Naive thymus-derived CD4-positive, alpha-beta T cell (primary cell): ENCODE measurements at regions not wholly inside any gene's neighbourhood (a gene's known extent, or its start where the extent isn't known, plus 50 kb on each side); places are given as distances from the start of the nearest gene placed in this dataset.
"Not testable (repeated sequence)": the region's sequence is repeated elsewhere in the genome, so short reads cannot be mapped to it uniquely, and the experiment has no call there.

Experiments
- ATAC-seq: fragments of 150-1000 bp; cut with Tn5 transposase; 2 replicates; pipeline ENCODE4 v1.10.0; 2021; ENCODE audit warnings: mild to moderate bottlenecking, moderate library complexity
- CTCF ChIA-PET: fragments of 350-600 bp; sonication (Branson Sonifier 250); formaldehyde crosslinking; loops from one replicate; lab custom pipeline; 2021; ENCODE audit warnings: antibody characterized with exemption; lab: Charles Lee
- POLR2A ChIA-PET: fragments of 350-600 bp; sonication (Branson Sonifier 250); formaldehyde crosslinking; loops from one replicate; lab custom pipeline; 2021; ENCODE audit warnings: antibody characterized with exemption, inconsistent platforms; lab: Charles Lee
- DNase-seq, 9 donors: peaks; one replicate each; pipeline versions ENCODE4 v3.0.0 to v3.0.0-alpha.2; 2020 to 2022; ENCODE audit warnings: mixed read lengths in 1 of 9
- H3K27ac ChIP-seq: one replicate; pipeline ENCODE4 v1.7.0; 2013; ENCODE audit warnings: mild to moderate bottlenecking, low read depth, low read length, moderate library complexity
- H3K27me3 ChIP-seq, 2 donors: one replicate each; pipeline ENCODE4 v1.7.0; 2013; ENCODE audit warnings: low read length in 2 of 2, mild to moderate bottlenecking in 2 of 2, moderate library complexity in 2 of 2; ENCODE audit not compliant: control insufficient read depth in 2 of 2, insufficient read depth in 2 of 2
- H3K36me3 ChIP-seq, 3 experiments: 1 replicate in 2 of 3; 2 replicates in 1 of 3; pipeline ENCODE4 v1.7.0; 2013; ENCODE audit warnings: low read length in 3 of 3, mild to moderate bottlenecking in 3 of 3, moderate library complexity in 1 of 3; ENCODE audit not compliant: insufficient read depth in 3 of 3, control insufficient read depth in 2 of 3
- H3K4me1 ChIP-seq, 2 donors: one replicate each; pipeline ENCODE4 v1.7.0; 2013; ENCODE audit warnings: low read length in 2 of 2, mild to moderate bottlenecking in 2 of 2, moderate library complexity in 1 of 2; ENCODE audit not compliant: control insufficient read depth in 2 of 2, insufficient read depth in 2 of 2
- H3K4me3 ChIP-seq: 2 replicates; pipeline ENCODE4 v1.7.0; 2013; ENCODE audit warnings: mild to moderate bottlenecking, low read length
- H3K9me3 ChIP-seq, 3 experiments: 1 replicate in 2 of 3; 2 replicates in 1 of 3; pipeline ENCODE4 v1.7.0; 2013; ENCODE audit warnings: low read length in 3 of 3; ENCODE audit not compliant: control insufficient read depth in 2 of 3
- H3K27ac Mint-ChIP-seq, 9 donors: one replicate each; pipeline ENCODE4 v1.8.0; 2020 to 2022; ENCODE audit warnings: mixed read lengths in 9 of 9, mild to moderate bottlenecking in 8 of 9, moderate library complexity in 5 of 9, inconsistent platforms in 2 of 9
- H3K27me3 Mint-ChIP-seq, 5 donors: one replicate each; pipeline ENCODE4 v1.8.0; 2021 to 2022; ENCODE audit warnings: mixed read lengths in 5 of 5, mild to moderate bottlenecking in 1 of 5
- H3K36me3 Mint-ChIP-seq, 5 donors: one replicate each; pipeline ENCODE4 v1.8.0; 2020 to 2022; ENCODE audit warnings: mixed read lengths in 5 of 5, mild to moderate bottlenecking in 3 of 5, inconsistent platforms in 1 of 5
- H3K4me1 Mint-ChIP-seq, 7 donors: one replicate each; pipeline ENCODE4 v1.8.0; 2020 to 2022; ENCODE audit warnings: mixed read lengths in 7 of 7, mild to moderate bottlenecking in 3 of 7, inconsistent platforms in 1 of 7
- H3K4me3 Mint-ChIP-seq, 10 donors: one replicate each; pipeline ENCODE4 v1.8.0; 2020 to 2022; ENCODE audit warnings: mild to moderate bottlenecking in 10 of 10, mixed read lengths in 10 of 10, moderate library complexity in 6 of 10, inconsistent platforms in 2 of 10
- H3K9me3 Mint-ChIP-seq, 11 donors: one replicate each; pipeline ENCODE4 v1.8.0; 2020 to 2022; ENCODE audit warnings: mixed read lengths in 11 of 11, mild to moderate bottlenecking in 4 of 11, inconsistent platforms in 1 of 11, moderate library complexity in 1 of 11
- intact Hi-C, 2 donors: fragments of 100-400 bp; cut with micrococcal nuclease; formaldehyde crosslinking; loops; one replicate each; pipeline ENCODE4 v1.15.1; 2023

DNA sequence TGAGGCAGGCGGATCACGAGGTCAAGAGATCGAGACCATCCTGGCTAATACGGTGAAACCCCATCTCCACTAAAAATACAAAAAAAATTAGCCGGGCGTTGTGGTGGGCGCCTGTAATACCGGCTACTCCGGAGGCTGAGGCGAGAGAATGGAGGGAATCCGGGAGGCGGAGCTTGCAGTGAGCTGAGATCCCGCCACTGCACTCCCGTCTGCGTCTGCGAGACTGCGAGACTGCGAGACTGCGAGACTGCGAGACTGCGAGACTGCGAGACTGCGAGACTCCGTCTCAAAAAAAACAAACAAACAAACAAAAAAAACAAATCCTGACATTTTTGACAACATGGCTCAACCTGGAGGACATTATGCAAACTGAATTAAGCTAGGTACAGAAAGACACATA, 1606.2 kb downstream of the STIM2 start:
- intact Hi-C loops, H3K36me3 ChIP-seq, POLR2A ChIA-PET, H3K4me1 Mint-ChIP-seq, CTCF ChIA-PET, H3K4me3 ChIP-seq, ATAC-seq, H3K4me3 Mint-ChIP-seq, H3K4me1 ChIP-seq, H3K36me3 Mint-ChIP-seq, H3K9me3 ChIP-seq, H3K27ac ChIP-seq, H3K27me3 Mint-ChIP-seq, H3K27me3 ChIP-seq, DNase-seq, H3K27ac Mint-ChIP-seq: not testable (repeated sequence)
- peaks cover 0 to 11% (median 3%) of the 10 kb centered on the region in 11 donors for H3K9me3 Mint-ChIP-seq

DNA sequence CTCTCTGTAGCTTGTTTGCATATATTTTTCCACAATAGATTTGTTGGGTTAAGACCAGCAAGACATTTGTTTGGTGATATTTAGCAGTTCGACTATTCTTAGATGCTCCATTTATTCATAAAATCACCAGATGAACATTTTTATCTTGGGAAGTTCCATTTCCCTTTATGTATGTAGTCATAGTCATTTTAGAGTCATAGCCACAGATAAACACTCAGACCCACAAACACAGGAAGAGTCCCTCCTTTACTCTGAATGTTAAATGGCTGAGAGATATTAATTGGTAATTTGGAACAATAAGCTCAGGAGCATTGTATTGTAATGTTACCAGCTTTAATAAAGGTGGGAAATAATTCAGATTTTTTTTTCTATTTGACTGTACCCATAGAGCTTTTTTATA, 1608.7 kb downstream of the STIM2 start:
- no peaks in the 10 kb centered on the region for H3K27me3 Mint-ChIP-seq
- Histone ChIP-seq H3K27me3 (no peaks in the 10 kb centered on the region), H3K36me3 (no peaks in the 10 kb centered on the region), H3K4me3 (no peak overlapping the region), H3K9me3 (peaks cover 0 to 1% (median 0%) of the 10 kb centered on the region in 3 experiments), H3K27ac (no peak overlapping the region), H3K4me1 (no peaks in the 10 kb centered on the region)
- H3K4me1 Mint-ChIP-seq, result no peaks in the 10 kb centered on the region
- H3K9me3 Mint-ChIP-seq, result peaks cover 0 to 9% (median 3%) of the 10 kb centered on the region in 11 donors
- DNase-seq, result no peak
- no peaks in the 10 kb centered on the region for H3K36me3 Mint-ChIP-seq
- intact Hi-C loops, result no loop called here
- no peak overlapping the region for H3K27ac Mint-ChIP-seq
- H3K4me3 Mint-ChIP-seq, result no peak overlapping the region
- no peak for ATAC-seq
- CTCF ChIA-PET, result interaction anchor here (0.8 kb wide), 1 partner anchor 15 kb away, joined by 3 read pairs; no protein-coding TSS in a partner anchor
- POLR2A ChIA-PET, result no interaction called here

GRCh38 chr4:28469886-28470285, 1609.2 kb downstream of the STIM2 start:
- DNase-seq (no peak), ATAC-seq (no peak)
- intact Hi-C loops, result no loop called here
- no peak overlapping the region for H3K4me3 ChIP-seq
- no peaks in the 10 kb centered on the region for H3K36me3 Mint-ChIP-seq
- no peaks in the 10 kb centered on the region for H3K27me3 ChIP-seq
- CTCF ChIA-PET, result interaction anchor here (0.8 kb wide), 1 partner anchor 16 kb away, joined by 3 read pairs; no protein-coding TSS in a partner anchor
- POLR2A ChIA-PET, result no interaction called here
- H3K27ac Mint-ChIP-seq, result no peak overlapping the region
- H3K4me3 Mint-ChIP-seq, result no peak overlapping the region
- H3K27ac ChIP-seq, result no peak overlapping the region
- no peaks in the 10 kb centered on the region for H3K27me3 Mint-ChIP-seq
- no peaks in the 10 kb centered on the region for H3K4me1 Mint-ChIP-seq
- no peaks in the 10 kb centered on the region for H3K36me3 ChIP-seq
- H3K9me3 ChIP-seq, result peaks cover 0 to 6% (median 0%) of the 10 kb centered on the region in 3 experiments
- H3K4me1 ChIP-seq, result no peaks in the 10 kb centered on the region
- H3K9me3 Mint-ChIP-seq, result peaks cover 0 to 9% (median 3%) of the 10 kb centered on the region in 11 donors

DNA sequence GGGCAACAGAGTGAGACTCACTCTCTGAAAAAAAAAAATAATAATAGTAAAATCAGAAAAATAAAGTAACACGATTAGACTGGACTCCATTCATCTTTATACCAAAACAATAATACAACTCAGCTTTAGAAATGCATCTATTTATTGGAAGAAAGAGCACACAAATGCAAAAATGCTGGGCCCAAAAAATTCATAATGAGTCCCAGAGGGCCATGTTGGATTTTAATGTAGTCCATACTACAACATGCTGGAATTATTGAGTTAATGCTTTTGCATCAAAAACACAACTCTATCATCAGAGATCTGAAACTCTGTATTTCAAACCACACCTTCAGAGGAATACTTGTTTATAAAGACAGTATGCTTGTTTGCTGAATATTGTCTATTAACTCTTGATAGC, 1614.7 kb downstream of the STIM2 start:
- H3K4me3 ChIP-seq, result no peak overlapping the region
- no peaks in the 10 kb centered on the region for H3K27me3 Mint-ChIP-seq
- no peaks in the 10 kb centered on the region for H3K36me3 Mint-ChIP-seq
- intact Hi-C loops, result no loop called here
- peaks cover 0 to 6% (median 0%) of the 10 kb centered on the region in 3 experiments for H3K9me3 ChIP-seq
- H3K27me3 ChIP-seq, result no peaks in the 10 kb centered on the region
- H3K36me3 ChIP-seq, result no peaks in the 10 kb centered on the region
- POLR2A ChIA-PET, result no interaction called here
- DNase-seq (no peak), ATAC-seq (no peak)
- H3K4me1 Mint-ChIP-seq, result no peaks in the 10 kb centered on the region
- H3K27ac Mint-ChIP-seq, result no peak overlapping the region
- H3K4me3 Mint-ChIP-seq, result no peak overlapping the region
- CTCF ChIA-PET, result no interaction called here
- H3K4me1 ChIP-seq, result no peaks in the 10 kb centered on the region
- peaks cover 0 to 13% (median 4%) of the 10 kb centered on the region in 11 donors for H3K9me3 Mint-ChIP-seq
- no peak overlapping the region for H3K27ac ChIP-seq

DNA sequence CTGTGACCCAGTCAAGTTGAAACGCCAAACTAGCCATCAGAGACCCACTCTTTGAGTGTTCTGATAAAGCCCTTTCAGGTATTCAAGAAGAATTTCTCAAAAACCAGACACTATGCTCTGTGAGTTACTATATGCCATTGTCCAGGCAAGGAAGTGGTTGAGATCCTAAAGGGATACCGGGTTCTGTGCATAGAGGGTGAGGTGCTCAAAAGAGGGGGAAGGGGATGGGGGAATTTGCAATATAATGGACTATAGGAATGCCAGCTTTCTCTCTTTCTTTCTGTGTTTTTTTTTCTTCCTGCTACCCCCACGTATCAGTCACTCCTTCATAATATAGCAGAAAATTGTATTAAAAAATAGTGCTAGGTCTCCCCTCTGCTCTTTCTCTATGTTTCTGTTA, 1619.0 kb downstream of the STIM2 start:
- ATAC-seq (no peak), DNase-seq (no peak)
- Histone ChIP-seq H3K27ac (no peak overlapping the region), H3K27me3 (no peaks in the 10 kb centered on the region), H3K36me3 (no peaks in the 10 kb centered on the region), H3K9me3 (peaks cover 0 to 2% (median 0%) of the 10 kb centered on the region in 3 experiments), H3K4me3 (no peak overlapping the region), H3K4me1 (no peaks in the 10 kb centered on the region)
- Mint-ChIP-seq H3K27me3 (no peaks in the 10 kb centered on the region), H3K9me3 (peaks cover 0 to 13% (median 4%) of the 10 kb centered on the region in 11 donors), H3K4me3 (no peak overlapping the region), H3K4me1 (no peaks in the 10 kb centered on the region), H3K36me3 (no peaks in the 10 kb centered on the region), H3K27ac (no peak overlapping the region)
- intact Hi-C loops, result no loop called here
- ChIA-PET CTCF (no interaction called here), POLR2A (no interaction called here)

- ChIA-PET CTCF (no interaction called here), POLR2A (no interaction called here)
- H3K36me3 Mint-ChIP-seq, result no peaks in the 10 kb centered on the region
- DNase-seq (no peak), ATAC-seq (no peak)
- H3K27ac ChIP-seq, result no peak overlapping the region
- H3K4me3 Mint-ChIP-seq, result no peak overlapping the region
- no peaks in the 10 kb centered on the region for H3K4me1 ChIP-seq
- H3K27me3 ChIP-seq, result no peaks in the 10 kb centered on the region
- intact Hi-C loops, result no loop called here
- H3K4me1 Mint-ChIP-seq, result no peaks in the 10 kb centered on the region
- no peaks in the 10 kb centered on the region for H3K36me3 ChIP-seq
- H3K9me3 ChIP-seq, result no peaks in the 10 kb centered on the region
- H3K27me3 Mint-ChIP-seq, result no peaks in the 10 kb centered on the region
- no peak overlapping the region for H3K4me3 ChIP-seq
- H3K9me3 Mint-ChIP-seq, result peaks cover 0 to 8% (median 4%) of the 10 kb centered on the region in 11 donors
- no peak overlapping the region for H3K27ac Mint-ChIP-seq
These were observed 1620.9 kb downstream of the STIM2 start for GRCh38 chr4:28481565-28481964.

- ATAC-seq (no peak), DNase-seq (no peak)
- H3K9me3 Mint-ChIP-seq, result peaks cover 0 to 13% (median 4%) of the 10 kb centered on the region in 11 donors
- H3K4me1 Mint-ChIP-seq, result no peaks in the 10 kb centered on the region
- Histone ChIP-seq H3K27me3 (no peaks in the 10 kb centered on the region), H3K4me3 (no peak overlapping the region), H3K9me3 (no peaks in the 10 kb centered on the region), H3K4me1 (no peaks in the 10 kb centered on the region), H3K27ac (no peak overlapping the region), H3K36me3 (no peaks in the 10 kb centered on the region)
- H3K36me3 Mint-ChIP-seq, result no peaks in the 10 kb centered on the region
- POLR2A ChIA-PET, result no interaction called here
- H3K4me3 Mint-ChIP-seq, result no peak overlapping the region
- H3K27ac Mint-ChIP-seq, result no peak overlapping the region
- no peaks in the 10 kb centered on the region for H3K27me3 Mint-ChIP-seq
- CTCF ChIA-PET, result no interaction called here
- intact Hi-C loops, result no loop called here
These were observed 1622.1 kb downstream of the STIM2 start for GRCh38 chr4:28482580-28483270.
